DOHH2 (cell line): ENCODE measurements at regions not wholly inside any gene's neighbourhood (a gene's known extent, or its start where the extent isn't known, plus 50 kb on each side); places are given as distances from the start of the nearest gene placed in this dataset.

Experiments used
- EZH2phosphoT487 ChIP-seq: fragments of 200-600 bp; sonication (generic); IDR thresholded peaks from 2 replicates; pipeline ENCODE4 v1.6.1; 2017; ENCODE audit warnings: borderline replicate concordance, mild to moderate bottlenecking, antibody characterized with exemption, low read length, moderate library complexity, mixed read lengths
- TF ChIP-seq, protein P1 (sequence below): fragments of 200-600 bp; sonication (generic); IDR thresholded peaks from one replicate; pipeline ENCODE4 v1.5.1; 2014; ENCODE audit warnings: antibody characterized with exemption, mild to moderate bottlenecking, low read depth, low read length; ENCODE audit not compliant: poor library complexity, severe bottlenecking

DNA sequence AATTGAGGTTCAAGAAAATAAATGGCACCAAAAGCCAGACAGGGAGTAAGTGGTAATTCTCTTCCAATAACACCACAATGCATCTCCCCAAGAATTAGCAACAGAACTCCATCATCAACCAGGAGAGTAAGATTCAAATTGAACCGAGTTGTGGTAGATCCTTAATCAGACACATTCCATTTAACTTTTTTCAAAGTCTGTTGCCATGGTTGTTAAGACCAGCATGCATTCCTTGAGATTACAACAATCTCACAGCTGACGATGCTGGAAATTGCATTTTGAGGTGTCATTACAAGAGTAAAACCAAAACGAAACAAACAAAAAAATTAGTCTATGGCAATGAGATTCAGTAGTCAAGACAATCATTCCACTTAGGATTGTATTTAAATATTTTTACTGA lies 78.9 kb upstream of the ZNF462 start:
- TF ChIP-seq, protein P1, sequence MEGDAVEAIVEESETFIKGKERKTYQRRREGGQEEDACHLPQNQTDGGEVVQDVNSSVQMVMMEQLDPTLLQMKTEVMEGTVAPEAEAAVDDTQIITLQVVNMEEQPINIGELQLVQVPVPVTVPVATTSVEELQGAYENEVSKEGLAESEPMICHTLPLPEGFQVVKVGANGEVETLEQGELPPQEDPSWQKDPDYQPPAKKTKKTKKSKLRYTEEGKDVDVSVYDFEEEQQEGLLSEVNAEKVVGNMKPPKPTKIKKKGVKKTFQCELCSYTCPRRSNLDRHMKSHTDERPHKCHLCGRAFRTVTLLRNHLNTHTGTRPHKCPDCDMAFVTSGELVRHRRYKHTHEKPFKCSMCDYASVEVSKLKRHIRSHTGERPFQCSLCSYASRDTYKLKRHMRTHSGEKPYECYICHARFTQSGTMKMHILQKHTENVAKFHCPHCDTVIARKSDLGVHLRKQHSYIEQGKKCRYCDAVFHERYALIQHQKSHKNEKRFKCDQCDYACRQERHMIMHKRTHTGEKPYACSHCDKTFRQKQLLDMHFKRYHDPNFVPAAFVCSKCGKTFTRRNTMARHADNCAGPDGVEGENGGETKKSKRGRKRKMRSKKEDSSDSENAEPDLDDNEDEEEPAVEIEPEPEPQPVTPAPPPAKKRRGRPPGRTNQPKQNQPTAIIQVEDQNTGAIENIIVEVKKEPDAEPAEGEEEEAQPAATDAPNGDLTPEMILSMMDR: no peak
- no peak for TF ChIP-seq EZH2phosphoT487
